ENCODE measurements at regions not wholly inside any gene's neighbourhood (a gene's known extent, or its start where the extent isn't known, plus 50 kb on each side); places are given as distances from the start of the nearest gene placed in this dataset.

- TF ChIP-seq E2F5 (CRISPR knock-in tag; IDR thresholded peaks at IDR 0.05), result no peak
- no peak for TF ChIP-seq ATF3 (CRISPR knock-in tag; conservative IDR thresholded peaks at IDR 0.05)
- TF ChIP-seq E2F1 (CRISPR knock-in tag; IDR thresholded peaks at IDR 0.05), result no peak
Observed at GRCh38 chr5:8576178-8576577, 707.2 kb downstream of the MTRR start.
